Mucosa of descending colon (tissue), 3 donors: ENCODE measurements at regions not wholly inside any gene's neighbourhood (a gene's known extent, or its start where the extent isn't known, plus 50 kb on each side); places are given as distances from the start of the nearest gene placed in this dataset.
A peak's percentile ranks its signal among the peaks of the same experiment; 100 is the strongest.

Experiments
- ATAC-seq: fragments of 200-7000 bp; cut with Tn5 transposase; one replicate; pipeline ENCODE4 v1.9.1; 2020; ENCODE audit warnings: mild to moderate bottlenecking, moderate library complexity
- DNase-seq, 3 donors: peaks; one replicate each; pipeline ENCODE4 v3.0.0-alpha.2; 2020
- H3K36me3 ChIP-seq: fragments of 200-600 bp; one replicate; pipeline ENCODE4 v1.8.0; 2021; ENCODE audit warnings: low read depth, mild to moderate bottlenecking
- H3K4me1 ChIP-seq: fragments of 200-600 bp; one replicate; pipeline ENCODE4 v1.8.0; 2021; ENCODE audit warnings: low read depth, mild to moderate bottlenecking
- H3K4me3 ChIP-seq: fragments of 200-600 bp; one replicate; pipeline ENCODE4 v1.8.0; 2021; ENCODE audit warnings: mild to moderate bottlenecking
- H3K9me3 ChIP-seq: fragments of 200-600 bp; one replicate; pipeline ENCODE4 v1.8.0; 2021; ENCODE audit warnings: mild to moderate bottlenecking
- CTCF ChIP-seq: fragments of 200-600 bp; IDR thresholded peaks from one replicate; pipeline ENCODE4 v1.8.0; 2022; ENCODE audit warnings: antibody characterized with exemption, mild to moderate bottlenecking
- intact Hi-C, 2 donors: fragments of 100-400 bp; cut with DNase I in 1 of 2; cut with micrococcal nuclease in 1 of 2; formaldehyde crosslinking; loops; one replicate each; pipeline versions ENCODE4 v1.11.0 to v1.11.1; 2022; cut with DNase I, micrococcal nuclease
- donor health status: DM: no; HTN: no; CAD: no; lungs with moderate emphysema.
- donor health status: DM: no; HTN: no; CAD: no.
- donor health status: DM: no; HTN: yes; CAD: no.

- no peak for TF ChIP-seq CTCF
- H3K36me3 ChIP-seq = no peaks in the 10 kb centered on the region
- DNase-seq (no peak), ATAC-seq (no peak)
- H3K4me3 ChIP-seq = no peak overlapping the region
- peaks cover 12% of the 10 kb centered on the region for H3K9me3 ChIP-seq
- intact Hi-C loops = no loop called here
- no peaks in the 10 kb centered on the region for H3K4me1 ChIP-seq
Measured at GRCh38 chr2:120404941-120405758, 59.2 kb downstream of the INHBB start.

DNA sequence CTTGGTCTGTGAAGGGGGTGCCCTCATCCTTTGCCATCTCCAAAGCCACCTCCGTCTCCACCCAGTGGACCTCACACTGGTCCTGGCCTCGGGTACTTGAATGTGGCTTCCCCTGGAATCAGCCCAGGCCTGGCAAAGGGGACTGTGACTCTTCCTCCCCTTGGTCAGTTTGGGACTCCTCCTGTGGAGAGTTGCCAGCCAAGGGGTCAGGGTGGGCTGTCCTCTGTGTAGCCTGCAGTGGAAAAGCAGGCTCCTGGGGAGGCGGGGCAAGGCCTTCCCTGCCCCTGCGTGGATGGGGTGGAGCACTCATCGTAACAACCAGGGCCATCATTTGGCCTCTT, 59.8 kb downstream of the INHBB start:
- H3K36me3 ChIP-seq = no peaks in the 10 kb centered on the region
- intact Hi-C loops = no loop called here
- H3K4me1 ChIP-seq = no peaks in the 10 kb centered on the region
- H3K9me3 ChIP-seq = peaks cover 12% of the 10 kb centered on the region
- DNase-seq (peak in 1 of 3 donors; percentile 4), ATAC-seq (no peak)
- TF ChIP-seq CTCF = no peak
- no peak overlapping the region for H3K4me3 ChIP-seq

DNA sequence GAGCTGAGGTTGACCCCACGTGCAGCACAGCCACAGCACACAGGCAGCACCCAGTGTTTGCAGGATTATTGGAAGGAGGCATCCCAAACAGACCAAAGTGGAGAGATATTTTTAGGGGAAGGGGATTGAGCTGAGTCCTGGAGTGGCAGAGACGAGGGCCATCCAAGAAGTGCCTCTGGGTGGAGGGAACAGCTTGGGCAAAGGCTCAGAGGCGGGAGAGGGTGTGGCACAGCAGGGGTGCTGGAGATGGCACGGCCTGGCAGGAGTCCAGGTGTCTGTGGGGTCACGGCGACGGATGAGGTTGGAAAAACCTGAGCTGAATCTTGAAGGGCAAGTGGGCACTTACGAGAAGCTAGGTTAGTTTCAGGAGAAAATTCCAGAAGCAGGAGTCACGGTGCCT, 60.6 kb downstream of the INHBB start:
- no peaks in the 10 kb centered on the region for H3K4me1 ChIP-seq
- no peaks in the 10 kb centered on the region for H3K36me3 ChIP-seq
- no peak for ATAC-seq
- H3K9me3 ChIP-seq = peaks cover 12% of the 10 kb centered on the region
- TF ChIP-seq CTCF = no peak
- no peak for DNase-seq
- intact Hi-C loops = no loop called here
- no peak overlapping the region for H3K4me3 ChIP-seq

DNA sequence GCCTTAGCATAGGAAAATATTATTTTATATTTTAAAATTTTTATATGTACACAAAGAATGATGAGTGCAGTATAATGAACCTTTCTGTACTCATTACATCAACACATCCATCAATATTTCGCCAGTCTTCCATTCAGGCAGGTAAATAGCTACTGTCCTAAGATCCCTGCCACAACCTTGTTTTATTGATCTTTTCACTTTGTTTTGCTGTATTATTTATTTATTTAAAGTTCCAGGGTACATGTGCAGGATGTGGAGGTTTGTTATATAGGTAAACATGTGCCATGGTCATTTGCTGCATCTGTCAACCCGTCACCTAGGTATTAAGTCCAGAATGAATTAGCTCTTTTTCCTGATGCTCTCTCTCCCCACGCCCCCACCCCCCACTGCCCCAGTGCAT, 64.6 kb downstream of the INHBB start:
- H3K36me3 ChIP-seq = no peaks in the 10 kb centered on the region
- no peak for TF ChIP-seq CTCF

DNA sequence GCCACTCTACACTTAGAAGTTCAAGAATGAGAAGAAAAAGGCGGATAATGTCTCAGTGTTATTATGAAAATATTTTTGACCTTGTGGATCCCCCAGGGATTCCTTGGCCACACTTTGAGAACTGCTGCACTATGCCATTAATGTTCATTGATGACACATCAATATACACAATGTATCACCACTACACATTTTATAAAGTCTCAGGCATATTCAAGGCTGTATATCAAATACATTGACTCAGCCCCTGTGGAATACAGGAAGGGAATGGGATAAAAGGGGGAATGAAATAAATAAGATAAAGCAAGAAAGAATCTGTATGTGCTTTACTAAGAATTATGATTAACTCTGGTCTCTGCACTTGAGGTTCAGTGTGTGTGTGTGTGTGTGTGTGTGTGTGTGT, 69.1 kb downstream of the INHBB start:
- H3K36me3 ChIP-seq = no peaks in the 10 kb centered on the region
- intact Hi-C loops = no loop called here
- DNase-seq (no peak), ATAC-seq (no peak)
- no peak overlapping the region for H3K4me3 ChIP-seq
- H3K9me3 ChIP-seq = no peaks in the 10 kb centered on the region
- TF ChIP-seq CTCF = no peak
- H3K4me1 ChIP-seq = no peaks in the 10 kb centered on the region

More for the DNA sequence above, 64.6 kb downstream of the INHBB start:
- intact Hi-C loops = no loop called here
- no peak overlapping the region for H3K4me3 ChIP-seq
- H3K9me3 ChIP-seq = peaks cover 12% of the 10 kb centered on the region
- no peak for ATAC-seq
- DNase-seq = no peak
- no peaks in the 10 kb centered on the region for H3K4me1 ChIP-seq
